ENCODE measurements at regions not wholly inside any gene's neighbourhood (a gene's known extent, or its start where the extent isn't known, plus 50 kb on each side); places are given as distances from the start of the nearest gene placed in this dataset.
"Not testable (repeated sequence)": the region's sequence is repeated elsewhere in the genome, so short reads cannot be mapped to it uniquely, and the experiment has no call there.

DNA sequence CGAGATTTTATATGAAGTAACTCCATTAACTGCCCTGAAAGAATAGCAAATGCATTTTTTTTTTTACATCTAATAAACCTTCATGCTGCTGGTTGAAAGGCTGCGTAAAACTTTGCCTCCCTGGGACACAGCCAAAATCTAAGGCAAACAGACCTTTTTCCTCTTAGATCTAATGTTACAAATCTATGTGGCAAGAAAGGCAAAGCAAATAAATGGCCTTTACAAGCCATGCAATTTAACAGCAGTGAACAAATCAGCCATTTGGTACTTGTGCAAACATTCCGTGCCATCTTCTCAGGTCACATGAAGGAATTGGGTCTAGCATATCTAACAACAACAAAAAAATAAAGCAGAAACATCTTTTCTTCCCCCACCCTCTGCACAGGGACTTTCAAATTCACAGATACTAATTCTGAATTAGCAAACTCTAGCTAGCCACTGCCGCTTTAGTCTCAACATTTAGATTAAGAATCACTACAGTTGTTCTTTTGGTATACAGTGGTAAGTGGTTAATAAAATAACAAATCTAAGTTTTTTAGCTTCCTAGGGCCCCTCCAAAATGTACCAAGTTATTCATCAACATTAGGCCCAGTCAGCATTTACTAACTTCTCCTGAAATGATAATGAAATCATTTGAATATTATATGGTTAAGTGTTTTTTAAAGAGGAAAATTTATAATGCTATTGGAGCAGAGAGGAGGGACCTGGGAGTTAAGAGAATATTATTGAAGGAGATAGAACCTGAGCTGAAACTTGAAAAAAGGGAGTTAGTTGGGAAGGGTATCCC is 593.8 kb downstream of the SMARCA1 start:
- DNase-seq, result peak; percentile 4

DNA sequence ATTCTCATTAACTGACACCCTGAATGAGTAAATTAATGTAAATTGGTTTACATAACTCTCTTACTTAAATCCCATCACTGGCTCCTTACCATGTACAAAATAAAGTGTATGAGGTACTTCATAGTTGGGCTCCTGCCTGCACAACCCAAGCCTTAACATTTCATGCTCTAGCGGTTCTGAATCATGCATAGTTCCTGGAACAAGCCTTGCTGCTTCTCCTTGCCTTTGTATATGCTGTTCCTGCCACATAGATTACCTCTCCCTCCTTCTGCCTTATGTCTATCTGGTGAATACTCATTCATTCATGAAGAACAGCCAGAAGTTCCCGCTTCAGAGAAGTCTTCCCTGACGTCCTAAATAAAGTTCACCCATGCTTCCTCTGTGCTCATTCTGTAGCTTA is 594.7 kb downstream of the SMARCA1 start:
- DNase-seq, result no peak

GRCh38 chrX:128927363-128927762 is 595.9 kb downstream of the SMARCA1 start:
- DNase-seq, result no peak

DNA sequence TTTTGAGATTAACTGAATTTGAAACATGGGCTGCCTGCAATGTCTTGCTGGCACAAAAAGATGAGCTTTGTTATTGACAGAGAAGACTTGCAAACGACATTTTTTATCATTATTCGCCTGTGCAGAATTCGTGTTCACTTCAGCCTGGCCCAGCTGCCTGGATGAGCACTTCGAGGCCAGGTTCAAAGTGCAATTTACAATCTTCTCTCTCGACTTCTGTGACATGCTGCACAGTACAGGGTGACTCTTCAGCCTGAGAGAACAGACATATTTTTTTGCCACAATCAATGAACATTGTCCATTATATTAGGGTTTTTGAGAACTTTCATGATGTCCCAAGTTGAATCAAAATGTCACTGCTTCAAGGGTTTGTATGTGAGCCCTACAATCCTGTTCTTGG is 616.5 kb downstream of the SMARCA1 start:
- no peak for DNase-seq

GRCh38 chrX:128901018-128901417 is 622.3 kb downstream of the SMARCA1 start:
- DNase-seq, result no peak

DNA sequence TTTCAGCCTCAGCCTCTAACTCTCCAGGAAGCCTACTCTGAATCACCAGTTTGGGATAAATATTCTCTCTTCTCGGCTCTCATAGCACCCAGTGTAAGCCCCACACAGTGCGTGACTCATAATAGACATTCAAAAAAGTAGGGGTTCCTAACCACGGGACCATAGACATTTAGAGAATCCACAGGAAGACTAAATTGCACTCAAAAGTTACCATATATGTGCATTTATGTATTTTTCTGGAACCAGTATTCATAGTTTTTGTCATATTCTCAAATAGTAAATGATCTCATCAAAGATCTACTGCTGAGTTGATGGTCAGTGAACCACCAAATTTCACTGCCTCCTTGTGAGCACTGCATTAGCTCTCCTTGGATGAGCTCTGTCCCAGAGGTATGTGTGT is 625.7 kb downstream of the SMARCA1 start:
- no peak for DNase-seq

- DNase-seq, result no peak
Measured at GRCh38 chrX:128891554-128891953, 631.7 kb downstream of the SMARCA1 start.

GRCh38 chrX:128884430-128884829 is 638.9 kb downstream of the SMARCA1 start:
- DNase-seq, result no peak

DNA sequence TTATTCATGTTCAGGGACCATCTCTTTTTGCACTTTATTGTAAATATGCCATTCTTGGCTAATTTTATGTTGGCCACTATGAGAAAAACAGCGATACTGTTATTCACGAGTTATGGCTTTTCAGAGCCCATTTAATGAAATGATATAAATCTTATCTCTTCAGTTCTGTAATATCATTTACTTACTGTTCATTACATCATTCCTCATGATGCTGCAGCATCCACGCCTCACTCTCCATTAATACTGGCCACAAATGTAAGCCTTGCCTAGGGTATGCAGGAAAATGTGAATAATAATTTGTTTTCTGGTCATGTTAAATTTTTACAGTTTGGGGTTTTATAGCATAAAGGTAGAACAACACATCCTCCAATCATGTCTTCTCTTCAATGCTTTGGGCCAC is 639.6 kb downstream of the SMARCA1 start:
- no peak for DNase-seq

- no peak for DNase-seq
Measured at GRCh38 chrX:128870361-128870760, 652.9 kb downstream of the SMARCA1 start.

DNA sequence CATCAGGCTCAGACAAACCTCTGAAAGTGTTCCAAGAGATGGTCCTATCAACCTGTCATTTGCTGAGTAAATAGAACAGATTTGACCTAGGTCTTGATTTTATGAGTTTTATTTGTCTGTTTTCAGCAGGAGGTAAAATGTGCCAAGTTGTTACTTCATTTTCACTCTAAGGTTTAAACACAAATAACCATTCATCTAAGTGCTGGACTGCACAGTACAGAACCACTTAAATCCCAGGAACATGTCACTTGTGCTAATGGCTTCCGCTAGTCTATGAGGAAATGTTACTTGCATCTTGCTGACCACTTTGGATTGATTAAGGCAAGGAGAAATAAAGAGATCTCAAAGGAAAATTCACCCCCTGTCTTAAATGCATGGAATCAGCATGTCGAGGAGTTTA is 660.7 kb downstream of the SMARCA1 start:
- DNase-seq, result no peak

- DNase-seq, result no peak
Measured at GRCh38 chrX:128848374-128848773, 674.9 kb downstream of the SMARCA1 start.

GRCh38 chrX:128846385-128846784 is 676.9 kb downstream of the SMARCA1 start:
- no peak for DNase-seq

DNA sequence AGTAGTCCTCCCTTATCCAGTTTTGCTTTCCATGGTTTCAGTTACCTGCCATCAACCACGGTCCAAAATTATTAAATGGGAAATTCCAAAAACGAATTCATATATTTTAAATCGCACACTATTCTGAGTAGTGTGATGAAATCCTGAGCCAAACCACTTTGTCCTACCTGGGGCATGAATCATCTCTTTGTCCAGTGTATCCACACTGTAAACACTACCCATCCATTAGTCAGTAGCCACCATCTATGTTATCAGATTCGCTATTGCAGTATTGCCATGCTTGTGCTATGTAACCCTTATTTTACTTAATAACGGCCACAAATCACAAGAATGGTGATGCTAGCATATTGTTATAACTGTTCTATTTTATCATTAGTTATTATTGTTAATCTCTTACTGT is 704.6 kb downstream of the SMARCA1 start:
- DNase-seq, result no peak

- peak; percentile 3 for DNase-seq
Measured at GRCh38 chrX:128816919-128817318, 706.4 kb downstream of the SMARCA1 start.

GRCh38 chrX:128807367-128807766 is 715.9 kb downstream of the SMARCA1 start:
- DNase-seq, result no peak

DNA sequence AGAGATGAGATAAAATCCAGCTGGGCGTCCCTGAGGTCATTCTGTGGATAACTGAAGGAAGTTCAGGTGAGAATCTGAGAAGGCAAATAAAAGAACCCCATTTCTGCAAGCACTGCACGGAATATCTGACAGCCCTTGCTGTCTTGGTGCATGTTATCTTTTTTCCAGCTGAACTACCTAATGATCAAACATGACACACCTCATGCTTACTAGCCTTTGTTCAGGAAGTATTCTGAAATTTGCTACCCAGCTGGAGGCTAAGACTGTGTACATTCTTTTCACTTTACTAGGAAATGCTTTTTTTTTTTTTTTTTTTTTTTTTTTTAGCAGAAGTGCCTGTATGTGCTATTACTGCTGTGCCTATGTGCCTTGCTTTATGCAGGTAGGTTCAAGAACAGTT is 718.1 kb downstream of the SMARCA1 start:
- no peak for DNase-seq

DNA sequence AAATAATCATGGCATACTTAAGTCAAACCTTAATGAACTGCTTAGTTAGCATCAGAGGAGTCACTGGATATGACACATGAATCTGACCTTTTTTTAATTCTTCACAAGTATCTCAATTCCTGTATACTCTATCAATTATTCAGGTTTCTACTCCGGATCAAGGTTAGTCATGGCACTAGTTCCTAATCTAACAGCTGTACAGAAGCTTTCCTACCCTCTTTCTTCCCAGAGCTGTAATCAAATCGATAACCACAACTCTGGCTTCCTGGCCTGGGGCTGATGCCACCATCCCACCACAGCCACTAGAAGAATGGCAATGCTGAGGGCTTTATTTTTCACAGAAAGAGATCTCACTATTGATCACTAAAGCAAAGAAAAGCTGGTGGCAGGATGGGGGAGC is 718.5 kb downstream of the SMARCA1 start:
- DNase-seq, result no peak

- no peak for DNase-seq
Measured at GRCh38 chrX:128800138-128800537, 723.2 kb downstream of the SMARCA1 start.

DNA sequence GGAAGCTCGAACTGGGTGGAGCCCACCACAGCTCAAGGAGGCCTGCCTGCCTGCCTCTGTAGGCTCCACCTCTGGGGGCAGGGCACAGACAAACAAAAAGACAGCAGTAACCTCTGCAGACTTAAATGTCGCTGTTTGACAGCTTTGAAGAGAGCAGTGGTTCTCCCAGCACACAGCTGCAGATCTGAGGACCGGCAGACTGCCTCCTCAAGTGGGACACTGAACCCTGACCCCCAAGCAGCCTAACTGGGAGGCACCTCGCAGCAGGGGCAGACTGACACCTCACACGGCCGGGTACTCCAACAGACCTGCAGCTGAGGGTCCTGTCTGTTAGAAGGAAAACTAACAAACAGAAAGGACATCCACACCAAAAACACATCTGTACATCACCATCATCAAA is 730.9 kb upstream of the ACTRT1 start:
- not testable (repeated sequence) for DNase-seq

GRCh38 chrX:128781506-128781905 is 729.3 kb upstream of the ACTRT1 start:
- no peak for DNase-seq

- no peak for DNase-seq
Measured at GRCh38 chrX:128780934-128781333, 728.7 kb upstream of the ACTRT1 start.

- no peak for DNase-seq
Measured at GRCh38 chrX:128769495-128769894, 717.3 kb upstream of the ACTRT1 start.

- no peak for DNase-seq
Measured at GRCh38 chrX:128759745-128760144, 707.5 kb upstream of the ACTRT1 start.

- no peak for DNase-seq
Measured at GRCh38 chrX:128759177-128759576, 707.0 kb upstream of the ACTRT1 start.

All from SHP77 treated with DMSO at 0.1 percent for 48 hours (cell line).